A549 (cell line): ENCODE measurements at regions not wholly inside any gene's neighbourhood (a gene's known extent, or its start where the extent isn't known, plus 50 kb on each side); places are given as distances from the start of the nearest gene placed in this dataset.

Experiments
- ESRRA ChIP-seq: fragments of 150-350 bp; IDR thresholded peaks from 2 replicates; pipeline ENCODE4 v1.6.1; 2014; ENCODE audit warnings: mild to moderate bottlenecking, low read length, borderline replicate concordance
- JUNB ChIP-seq: fragments of >200 bp; sonication (Bioruptor Twin); formaldehyde crosslinking; IDR thresholded peaks from 2 replicates; pipeline ENCODE4 v1.6.1; 2016
- NFE2L2 ChIP-seq: fragments of 150-350 bp; conservative IDR thresholded peaks from 2 replicates; pipeline ENCODE4 v1.6.1; 2014; ENCODE audit warnings: low read length
- POLR2A ChIP-seq: IDR thresholded peaks from 2 replicates; pipeline ENCODE4 v1.6.1; 2012; ENCODE audit warnings: mild to moderate bottlenecking, low read length
- RAD21 ChIP-seq, 2 experiments: fragments of >200 bp in 1 of 2; sonication (Bioruptor Twin) in 1 of 2; formaldehyde crosslinking in 1 of 2; IDR thresholded peaks in 1 of 2; conservative IDR thresholded peaks in 1 of 2; 2 replicates in 1 of 2; 3 replicates in 1 of 2; pipeline ENCODE4 v1.6.1; 2012 to 2018; ENCODE audit warnings: inconsistent platforms in 1 of 2
- TF ChIP-seq, protein P1 (sequence below): fragments of >200 bp; sonication (Bioruptor Twin); formaldehyde crosslinking; IDR thresholded peaks from 3 replicates; pipeline ENCODE4 v1.5.1; 2016
- TF ChIP-seq, protein P2 (sequence below): fragments of 200-600 bp; sonication (generic); IDR thresholded peaks from 2 replicates; pipeline ENCODE4 v1.6.1; 2016; ENCODE audit warnings: antibody characterized with exemption, mild to moderate bottlenecking, moderate library complexity

DNA sequence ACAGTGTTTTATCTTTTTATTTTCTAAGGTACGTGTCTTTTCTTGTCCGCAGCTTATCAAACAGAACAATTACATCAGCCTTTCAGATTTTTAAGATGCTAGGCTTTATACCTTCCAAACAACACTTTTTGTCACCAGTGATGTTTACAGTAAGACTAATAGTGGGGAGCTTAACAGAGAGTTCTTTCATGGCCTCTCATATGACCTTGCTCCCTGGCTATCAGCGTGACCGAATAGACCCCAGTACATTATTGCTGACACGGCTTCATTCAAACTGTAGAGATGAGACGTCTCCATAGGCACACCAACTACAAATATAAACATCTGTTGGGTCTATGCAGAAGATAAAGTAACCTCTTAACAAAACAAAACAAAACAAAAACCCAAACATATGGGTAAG is 477.6 kb upstream of the KCNMB2 start:
- TF ChIP-seq JUNB (no peak), ESRRA (no peak), RAD21 (conservative IDR thresholded peaks at IDR 0.05 in 1 of 2, IDR thresholded peaks at IDR 0.05 in 1 of 2) (no peak), POLR2A (no peak), NFE2L2 (no peak)
- TF ChIP-seq, protein P1, sequence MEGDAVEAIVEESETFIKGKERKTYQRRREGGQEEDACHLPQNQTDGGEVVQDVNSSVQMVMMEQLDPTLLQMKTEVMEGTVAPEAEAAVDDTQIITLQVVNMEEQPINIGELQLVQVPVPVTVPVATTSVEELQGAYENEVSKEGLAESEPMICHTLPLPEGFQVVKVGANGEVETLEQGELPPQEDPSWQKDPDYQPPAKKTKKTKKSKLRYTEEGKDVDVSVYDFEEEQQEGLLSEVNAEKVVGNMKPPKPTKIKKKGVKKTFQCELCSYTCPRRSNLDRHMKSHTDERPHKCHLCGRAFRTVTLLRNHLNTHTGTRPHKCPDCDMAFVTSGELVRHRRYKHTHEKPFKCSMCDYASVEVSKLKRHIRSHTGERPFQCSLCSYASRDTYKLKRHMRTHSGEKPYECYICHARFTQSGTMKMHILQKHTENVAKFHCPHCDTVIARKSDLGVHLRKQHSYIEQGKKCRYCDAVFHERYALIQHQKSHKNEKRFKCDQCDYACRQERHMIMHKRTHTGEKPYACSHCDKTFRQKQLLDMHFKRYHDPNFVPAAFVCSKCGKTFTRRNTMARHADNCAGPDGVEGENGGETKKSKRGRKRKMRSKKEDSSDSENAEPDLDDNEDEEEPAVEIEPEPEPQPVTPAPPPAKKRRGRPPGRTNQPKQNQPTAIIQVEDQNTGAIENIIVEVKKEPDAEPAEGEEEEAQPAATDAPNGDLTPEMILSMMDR: no peak
- TF ChIP-seq, protein P2, sequence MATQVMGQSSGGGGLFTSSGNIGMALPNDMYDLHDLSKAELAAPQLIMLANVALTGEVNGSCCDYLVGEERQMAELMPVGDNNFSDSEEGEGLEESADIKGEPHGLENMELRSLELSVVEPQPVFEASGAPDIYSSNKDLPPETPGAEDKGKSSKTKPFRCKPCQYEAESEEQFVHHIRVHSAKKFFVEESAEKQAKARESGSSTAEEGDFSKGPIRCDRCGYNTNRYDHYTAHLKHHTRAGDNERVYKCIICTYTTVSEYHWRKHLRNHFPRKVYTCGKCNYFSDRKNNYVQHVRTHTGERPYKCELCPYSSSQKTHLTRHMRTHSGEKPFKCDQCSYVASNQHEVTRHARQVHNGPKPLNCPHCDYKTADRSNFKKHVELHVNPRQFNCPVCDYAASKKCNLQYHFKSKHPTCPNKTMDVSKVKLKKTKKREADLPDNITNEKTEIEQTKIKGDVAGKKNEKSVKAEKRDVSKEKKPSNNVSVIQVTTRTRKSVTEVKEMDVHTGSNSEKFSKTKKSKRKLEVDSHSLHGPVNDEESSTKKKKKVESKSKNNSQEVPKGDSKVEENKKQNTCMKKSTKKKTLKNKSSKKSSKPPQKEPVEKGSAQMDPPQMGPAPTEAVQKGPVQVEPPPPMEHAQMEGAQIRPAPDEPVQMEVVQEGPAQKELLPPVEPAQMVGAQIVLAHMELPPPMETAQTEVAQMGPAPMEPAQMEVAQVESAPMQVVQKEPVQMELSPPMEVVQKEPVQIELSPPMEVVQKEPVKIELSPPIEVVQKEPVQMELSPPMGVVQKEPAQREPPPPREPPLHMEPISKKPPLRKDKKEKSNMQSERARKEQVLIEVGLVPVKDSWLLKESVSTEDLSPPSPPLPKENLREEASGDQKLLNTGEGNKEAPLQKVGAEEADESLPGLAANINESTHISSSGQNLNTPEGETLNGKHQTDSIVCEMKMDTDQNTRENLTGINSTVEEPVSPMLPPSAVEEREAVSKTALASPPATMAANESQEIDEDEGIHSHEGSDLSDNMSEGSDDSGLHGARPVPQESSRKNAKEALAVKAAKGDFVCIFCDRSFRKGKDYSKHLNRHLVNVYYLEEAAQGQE: no peak
